CD1c-positive myeloid dendritic cell (primary cell): ENCODE measurements at regions not wholly inside any gene's neighbourhood (a gene's known extent, or its start where the extent isn't known, plus 50 kb on each side); places are given as distances from the start of the nearest gene placed in this dataset.

ENCODE experiments used
- DNase-seq: peaks from one replicate; pipeline ENCODE4 v3.0.0-alpha.2; 2016; ENCODE audit errors: extremely low spot score

DNA sequence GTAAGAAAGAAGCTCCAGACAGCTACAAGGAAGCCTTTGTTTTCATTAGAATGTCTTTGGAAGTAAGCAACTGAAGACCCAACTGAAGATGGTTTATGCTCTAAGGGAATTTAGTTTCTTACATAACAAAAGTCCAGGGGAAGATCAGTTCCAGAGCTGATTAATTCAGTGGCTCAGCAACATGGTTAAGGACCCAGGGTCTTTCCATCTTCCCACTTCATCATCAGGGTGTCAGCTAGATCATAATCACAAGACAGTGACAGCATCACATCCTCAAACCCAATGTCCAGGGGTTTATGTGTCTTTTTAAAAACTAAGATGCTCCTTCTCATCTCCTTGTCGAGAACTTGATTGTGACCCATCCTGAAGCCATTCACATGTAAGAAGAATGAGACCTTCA, 119.7 kb upstream of the PRDM1 start:
- DNase-seq, result no peak

DNA sequence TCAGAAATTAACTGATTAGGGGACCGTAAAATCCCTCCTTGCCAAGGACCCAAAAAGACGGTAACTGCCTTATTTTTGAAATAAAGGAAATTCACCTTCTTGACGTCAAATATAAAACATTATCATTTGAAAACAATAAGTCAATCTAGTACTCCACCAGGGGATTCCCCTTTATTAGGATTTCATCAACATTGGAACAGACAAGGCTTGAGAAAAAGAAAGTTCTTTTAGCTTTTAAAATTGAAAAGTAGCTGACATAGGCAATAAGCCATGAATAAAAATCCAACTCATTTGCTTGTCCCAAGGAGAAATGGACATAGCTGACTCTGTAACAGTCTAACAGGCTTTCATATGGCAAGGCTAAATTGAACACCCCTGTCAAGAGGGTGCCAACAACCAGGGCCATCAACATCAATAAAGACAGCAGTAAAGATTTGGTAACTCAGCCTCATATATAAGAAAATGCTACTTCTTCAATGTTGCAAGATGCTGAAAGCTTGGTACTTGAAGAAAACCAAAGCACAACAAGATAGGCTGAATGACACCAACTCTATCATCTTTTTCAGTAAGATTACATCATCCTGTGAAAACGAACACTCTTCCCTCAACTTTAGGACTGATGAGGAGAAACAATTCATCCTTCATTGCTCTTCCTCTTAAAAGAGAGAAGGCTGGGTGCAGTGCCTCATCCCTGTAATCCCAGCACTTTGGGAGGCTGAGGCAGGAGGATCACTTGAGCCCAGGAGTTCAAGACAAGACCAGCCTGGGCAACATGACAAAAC, 121.0 kb upstream of the PRDM1 start:
- no peak for DNase-seq

DNA sequence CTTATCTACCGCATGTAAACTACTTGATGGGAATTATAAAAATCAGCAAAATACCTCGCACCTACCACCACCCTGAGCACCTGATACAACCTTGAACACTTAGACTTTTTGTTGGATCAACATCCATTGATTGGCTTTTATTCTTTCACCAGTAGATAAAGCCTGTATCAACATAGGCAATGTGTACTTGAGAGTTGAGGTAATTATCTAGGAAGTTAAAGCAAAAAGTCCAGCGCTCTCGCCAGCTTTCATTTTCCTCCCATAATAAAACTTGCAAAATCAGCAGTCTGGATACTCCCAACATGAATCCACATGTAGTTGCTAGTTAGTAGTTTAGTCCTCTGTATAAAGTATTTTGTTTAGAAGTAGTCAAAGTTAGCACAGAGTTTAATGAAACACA, 132.0 kb upstream of the PRDM1 start:
- DNase-seq, result no peak

DNA sequence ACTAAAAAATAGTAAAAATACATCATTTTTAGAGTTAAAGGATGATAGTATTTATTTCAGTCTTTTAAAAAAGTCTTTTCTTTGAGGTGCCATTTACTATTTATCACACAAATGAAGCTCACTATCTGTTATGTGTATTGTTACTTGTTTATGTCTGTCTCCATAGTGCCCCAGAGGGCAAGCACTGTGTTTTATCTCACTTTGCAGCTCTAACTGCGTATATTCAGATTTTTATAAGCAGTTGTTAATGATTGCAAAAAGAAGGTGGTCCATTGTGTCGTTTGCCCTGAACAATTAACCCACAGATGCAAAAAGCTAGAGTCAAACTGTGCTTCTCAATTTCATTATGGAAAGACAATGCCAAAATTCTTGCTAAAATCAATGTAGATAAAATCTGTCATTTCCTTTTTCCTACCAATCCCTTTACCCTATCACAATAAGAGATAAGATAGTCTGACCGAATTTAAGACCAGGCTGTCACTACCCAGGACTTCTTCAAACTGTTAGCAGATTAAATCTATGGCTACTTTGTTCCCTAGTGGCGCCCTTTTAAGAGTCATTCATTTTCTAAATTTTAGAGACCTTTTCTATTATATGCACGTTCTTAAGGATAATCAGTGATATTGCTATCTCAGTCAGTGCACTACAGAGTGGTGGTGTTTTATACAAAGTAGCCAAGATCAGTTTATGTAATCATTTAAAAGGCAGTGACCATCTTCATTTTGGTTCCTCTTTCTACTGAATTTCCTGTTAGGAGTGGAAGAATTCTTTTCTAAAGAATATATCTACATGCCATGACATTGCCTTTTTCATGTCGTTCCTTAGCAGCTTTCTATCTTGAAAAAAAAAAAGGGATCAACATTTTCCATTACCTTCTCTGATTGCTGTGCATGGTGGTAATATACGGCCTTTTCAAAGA, 133.1 kb upstream of the PRDM1 start:
- DNase-seq, result peak; percentile 66

DNA sequence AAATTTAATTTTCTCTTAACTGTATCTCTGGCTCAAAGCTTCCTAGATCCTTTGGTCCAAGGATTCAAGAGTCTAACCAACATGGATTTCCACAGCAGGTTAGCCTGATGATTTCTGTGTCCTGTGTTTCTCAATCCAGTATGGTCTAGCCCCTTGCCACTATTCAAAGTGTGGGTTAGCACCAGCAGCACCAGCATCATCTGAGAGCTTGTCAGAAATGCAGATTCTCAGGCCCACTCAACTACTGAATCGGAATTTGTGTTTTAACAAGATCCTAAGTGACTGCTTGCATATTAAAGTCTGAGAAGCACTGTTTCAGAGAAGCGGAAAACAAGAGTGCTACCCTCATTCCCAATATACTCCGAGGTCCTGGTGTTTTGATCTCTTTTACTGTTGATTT, 133.8 kb upstream of the PRDM1 start:
- no peak for DNase-seq

DNA sequence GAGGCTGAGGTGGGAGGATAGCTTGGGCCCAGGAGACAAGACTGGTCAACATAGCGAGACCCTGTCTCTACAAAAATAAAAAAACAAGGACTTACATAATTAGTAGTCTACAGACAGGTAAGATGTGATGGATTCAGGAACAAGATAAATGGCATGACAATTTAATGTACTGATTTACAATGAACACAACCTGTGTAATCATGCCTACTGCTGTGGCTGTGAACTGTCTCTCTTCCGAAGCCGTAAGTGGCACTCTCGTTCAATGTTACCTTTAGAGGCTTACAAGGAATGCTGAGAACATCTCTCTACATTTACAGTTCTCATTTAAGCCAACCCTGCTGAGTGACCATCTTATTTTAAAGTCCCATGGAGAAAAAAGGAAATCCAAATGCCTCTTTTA, 134.8 kb upstream of the PRDM1 start:
- DNase-seq, result no peak

DNA sequence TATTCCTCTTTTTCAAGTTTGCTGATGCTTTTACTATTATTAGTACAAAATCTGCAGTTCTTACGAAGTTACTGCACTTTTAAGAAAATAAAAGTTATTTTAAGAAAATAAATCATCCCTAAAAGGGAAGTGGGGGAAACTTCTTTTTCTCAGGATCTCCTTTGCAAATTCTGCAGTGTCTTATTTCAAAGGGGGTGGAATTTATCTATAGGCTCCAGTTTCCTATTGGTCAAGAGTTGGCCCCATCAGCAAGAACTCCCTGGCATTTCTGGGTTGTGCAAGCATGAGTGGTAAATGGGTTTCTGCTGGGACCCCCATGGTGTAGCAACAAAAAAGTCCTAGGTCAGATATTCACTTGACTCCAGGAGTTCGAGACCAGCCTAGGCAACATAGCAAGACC, 136.3 kb upstream of the PRDM1 start:
- peak; percentile 71 for DNase-seq

DNA sequence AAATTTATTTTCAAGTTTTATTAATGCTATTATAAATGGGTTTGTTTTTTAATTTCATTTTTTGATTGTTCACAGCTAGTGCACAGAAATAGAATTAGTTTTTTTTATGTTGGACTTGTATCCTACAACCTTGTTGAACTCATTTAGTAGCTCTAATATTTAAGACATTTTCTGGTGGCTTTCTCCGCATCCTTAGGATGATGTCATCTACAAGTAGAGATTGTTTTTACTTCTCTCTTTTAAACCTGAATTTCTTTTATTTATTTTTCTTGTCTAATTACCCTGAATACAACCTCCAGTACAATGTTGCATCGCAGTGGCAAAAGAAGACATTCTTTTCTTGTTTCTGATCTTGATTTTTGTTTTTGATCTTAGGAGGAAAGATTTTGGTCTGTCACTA, 142.6 kb upstream of the PRDM1 start:
- DNase-seq, result no peak

DNA sequence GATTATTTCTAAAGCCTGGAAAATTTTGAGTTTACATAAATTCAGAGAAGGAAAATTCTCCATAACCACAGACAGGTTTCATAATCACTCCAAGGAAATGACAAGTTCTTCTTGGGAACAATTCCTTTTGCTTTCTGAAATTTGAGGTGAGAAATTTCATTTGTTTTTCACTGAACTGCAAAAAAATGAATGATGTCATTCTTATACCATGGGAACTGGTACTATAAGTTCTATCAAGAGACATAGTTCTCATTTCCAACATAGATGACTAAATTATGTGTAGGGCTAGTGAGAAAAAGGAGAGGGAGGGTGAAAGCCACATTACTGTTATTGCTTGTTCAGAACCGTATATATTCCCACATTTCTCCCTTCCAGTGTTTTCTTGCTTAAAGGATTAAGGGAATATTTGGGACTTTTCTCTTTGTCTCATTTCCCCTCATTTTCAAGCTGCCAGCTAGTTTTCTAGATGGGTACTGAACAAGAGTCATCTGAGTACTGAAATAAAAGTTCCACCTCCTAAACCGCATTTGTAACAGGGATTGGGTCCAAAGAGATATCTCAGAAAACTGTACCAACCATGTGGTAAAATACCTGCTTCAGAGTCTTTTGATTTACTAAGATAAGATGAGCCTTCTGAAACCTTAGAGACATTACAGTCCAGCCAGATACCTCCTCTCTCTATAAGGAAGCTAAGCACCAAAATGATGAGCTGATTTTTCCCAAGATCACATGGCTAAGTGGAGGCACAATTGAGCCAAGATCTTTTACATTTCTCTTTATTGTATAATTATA, 144.3 kb upstream of the PRDM1 start:
- DNase-seq, result peak; percentile 29

DNA sequence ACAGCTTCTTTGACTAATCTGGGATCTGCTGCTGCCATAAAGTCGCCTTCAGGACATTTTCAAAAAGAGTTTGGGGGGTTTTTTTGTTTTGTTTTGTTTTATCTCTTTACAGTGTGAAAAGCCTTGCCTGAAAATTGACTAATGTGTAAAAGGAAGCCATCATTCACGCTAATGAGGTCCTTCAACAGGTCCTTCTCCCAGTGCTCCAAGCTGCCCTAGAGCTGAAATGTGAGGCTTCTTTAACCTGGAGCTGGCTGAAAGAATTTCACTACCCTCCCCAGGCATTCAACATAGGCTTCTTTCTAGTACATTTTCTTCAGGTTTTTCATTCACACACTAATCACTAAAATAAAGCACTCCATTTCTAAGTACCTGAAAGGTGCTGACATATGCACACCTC, 145.1 kb upstream of the PRDM1 start:
- no peak for DNase-seq

DNA sequence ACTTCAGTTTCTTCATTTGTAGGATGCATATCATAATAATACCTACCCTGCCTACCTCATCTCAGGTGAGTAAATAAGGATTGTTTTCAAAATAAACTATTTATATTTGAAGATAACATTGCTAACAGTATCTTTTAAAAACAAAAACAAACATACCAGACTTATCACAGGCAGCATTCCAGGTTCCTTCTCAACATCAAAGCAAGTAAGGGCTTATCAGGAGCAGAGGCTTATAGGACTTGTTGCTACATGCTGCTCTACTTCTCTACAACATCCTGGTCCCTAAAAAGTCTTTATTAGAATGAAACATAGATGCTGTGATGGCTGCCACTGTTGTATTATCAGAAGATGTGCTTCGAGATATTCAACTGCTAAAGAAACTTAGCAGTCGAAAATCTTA, 149.2 kb upstream of the PRDM1 start:
- DNase-seq, result no peak

DNA sequence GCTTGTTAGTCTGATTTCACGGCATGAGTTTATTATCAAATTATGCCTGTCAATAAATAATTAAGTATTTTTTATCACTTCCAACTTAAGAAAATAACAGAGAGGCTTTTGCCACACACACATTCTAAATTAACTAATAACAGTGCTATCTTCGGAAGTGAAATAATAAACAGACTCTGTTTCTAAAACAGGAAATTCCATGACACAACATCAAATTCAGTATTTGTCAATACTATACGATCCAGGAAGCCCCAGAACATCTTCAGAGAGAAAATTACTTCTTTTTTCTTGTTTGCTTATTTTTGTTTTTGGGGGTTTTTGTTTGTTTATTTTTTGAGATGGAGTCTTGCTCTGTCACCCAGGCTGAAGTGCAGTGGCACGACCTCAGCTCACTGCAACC, 150.7 kb upstream of the PRDM1 start:
- peak; percentile 46 for DNase-seq

DNA sequence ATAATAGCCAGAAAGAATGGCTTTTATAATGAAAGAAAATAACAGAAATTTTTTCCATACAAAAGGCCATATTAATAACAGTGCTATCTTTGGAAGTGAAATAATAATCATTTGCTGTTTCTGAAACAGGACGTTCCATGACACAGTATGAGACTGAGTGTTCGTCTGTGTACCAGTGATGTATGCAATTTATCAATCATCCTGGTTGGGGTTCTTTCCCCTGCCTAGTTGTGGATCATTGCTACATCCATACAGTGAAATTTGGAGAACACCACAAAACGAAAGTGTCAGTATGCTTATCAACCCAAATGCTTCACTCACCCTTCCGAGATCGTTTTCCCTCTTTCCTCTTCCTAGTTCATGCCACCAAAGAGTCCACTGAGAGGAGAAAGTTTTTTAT, 151.4 kb upstream of the PRDM1 start:
- DNase-seq, result no peak

DNA sequence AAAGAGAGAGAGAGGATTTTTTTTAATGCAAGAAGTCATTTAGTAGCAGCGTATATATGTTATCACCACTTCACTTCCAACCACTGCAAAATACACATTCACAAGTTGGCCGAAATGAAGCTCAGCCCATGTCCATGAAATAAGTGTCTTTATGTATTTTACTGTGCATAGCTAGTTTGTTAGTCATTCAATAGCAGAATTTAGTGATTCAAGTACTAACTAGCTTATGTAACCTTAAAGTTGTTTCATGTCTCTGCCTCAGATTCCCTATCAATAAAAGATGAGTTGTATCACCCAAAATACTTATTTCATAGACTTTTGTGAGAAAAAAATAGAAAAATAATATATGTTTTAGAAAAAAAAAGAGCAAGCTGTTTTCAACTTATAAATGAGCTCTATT, 153.7 kb upstream of the PRDM1 start:
- DNase-seq, result no peak

DNA sequence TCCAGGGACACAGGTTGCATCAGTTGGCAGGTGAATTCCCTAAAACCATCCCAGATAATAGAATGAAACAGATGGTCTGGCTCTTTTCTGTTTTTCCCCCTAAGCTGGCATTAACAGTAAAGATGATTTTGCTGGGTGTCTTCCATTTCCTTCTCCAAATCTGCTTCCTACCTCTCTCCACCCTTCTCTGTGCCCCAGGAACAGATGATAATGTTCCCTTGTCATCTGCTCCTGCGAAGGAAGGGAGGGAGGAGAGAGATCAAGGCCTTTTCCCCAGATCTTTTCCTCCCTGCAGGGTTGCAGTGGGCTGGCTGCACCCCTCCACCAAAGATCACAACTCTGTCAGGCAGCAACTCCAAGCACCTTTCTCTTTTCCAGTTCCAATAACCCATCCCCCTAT, 156.5 kb upstream of the PRDM1 start:
- DNase-seq, result no peak

DNA sequence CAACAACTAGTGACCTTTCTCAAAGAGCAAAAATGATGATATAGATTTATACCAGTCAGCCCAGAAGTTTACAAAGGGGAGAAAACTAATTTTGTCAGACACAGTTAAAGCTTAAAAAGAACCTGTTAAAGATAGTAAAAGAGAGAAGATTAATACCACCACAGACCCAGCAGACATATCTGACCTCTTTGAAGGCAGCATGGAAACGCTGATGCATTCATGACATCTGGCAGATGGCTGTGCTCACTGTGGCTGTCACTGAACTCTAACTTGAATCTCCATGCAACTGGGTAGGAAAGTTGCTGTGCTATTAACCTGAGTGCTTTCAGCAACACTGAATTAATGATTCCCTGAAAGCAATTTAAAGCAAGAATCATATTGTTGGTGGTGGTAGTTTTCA, 159.8 kb upstream of the PRDM1 start:
- DNase-seq, result no peak

DNA sequence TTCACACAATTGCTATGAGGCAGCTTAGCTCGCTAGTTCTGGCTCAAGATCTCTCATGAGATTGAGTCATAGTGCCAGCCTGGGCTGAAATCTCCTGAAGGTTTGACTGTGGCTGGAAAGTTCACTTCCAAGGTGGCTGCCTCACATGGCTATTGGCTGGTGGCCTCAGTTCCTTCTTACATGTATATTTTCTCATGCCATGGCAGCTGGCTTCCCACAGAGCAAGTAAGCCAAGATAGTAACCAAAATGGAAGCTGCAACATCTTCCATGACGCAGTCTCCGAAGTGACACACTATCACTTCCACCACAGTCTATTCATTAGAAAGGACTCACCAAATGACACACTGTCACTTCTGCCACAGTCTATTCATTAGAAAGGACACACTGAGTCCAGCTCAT, 160.4 kb upstream of the PRDM1 start:
- DNase-seq, result peak; percentile 66

DNA sequence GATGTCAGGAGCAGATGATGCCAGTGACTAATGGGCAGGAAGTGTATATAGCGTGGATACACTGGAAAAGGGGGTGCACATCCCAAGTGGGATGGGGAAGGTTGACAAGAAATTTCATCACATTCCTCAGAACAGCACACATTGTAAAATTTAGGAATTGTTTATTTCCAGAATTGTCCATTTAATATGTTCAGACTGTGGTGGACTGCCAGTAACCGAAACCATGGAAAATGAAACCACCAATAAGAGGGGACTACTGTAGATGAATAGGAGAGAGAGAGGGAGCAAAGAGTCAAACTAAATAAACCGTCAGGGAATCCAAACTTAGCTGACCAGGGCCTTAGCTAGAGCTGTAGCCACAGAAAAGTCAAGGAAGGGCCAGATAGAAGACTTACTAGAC, 164.4 kb upstream of the PRDM1 start:
- no peak for DNase-seq

DNA sequence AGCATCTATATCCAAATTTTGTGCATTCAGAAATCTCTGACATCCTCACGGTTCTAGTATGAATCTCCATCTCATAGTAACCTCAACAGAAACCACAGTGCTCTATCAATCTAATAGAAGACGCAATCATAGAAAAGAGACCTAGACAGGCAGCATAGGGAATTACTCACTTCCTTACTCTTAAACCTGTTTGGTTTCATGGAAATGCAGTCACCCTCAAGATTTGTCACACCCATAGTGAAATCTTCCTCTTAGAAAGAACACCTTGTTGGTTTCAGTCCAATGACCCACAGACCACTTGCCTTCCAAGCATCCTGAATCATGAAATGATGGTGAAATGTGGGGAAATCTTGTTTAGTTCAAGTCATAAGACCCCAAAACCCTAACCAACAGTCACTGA, 166.1 kb upstream of the PRDM1 start:
- no peak for DNase-seq

DNA sequence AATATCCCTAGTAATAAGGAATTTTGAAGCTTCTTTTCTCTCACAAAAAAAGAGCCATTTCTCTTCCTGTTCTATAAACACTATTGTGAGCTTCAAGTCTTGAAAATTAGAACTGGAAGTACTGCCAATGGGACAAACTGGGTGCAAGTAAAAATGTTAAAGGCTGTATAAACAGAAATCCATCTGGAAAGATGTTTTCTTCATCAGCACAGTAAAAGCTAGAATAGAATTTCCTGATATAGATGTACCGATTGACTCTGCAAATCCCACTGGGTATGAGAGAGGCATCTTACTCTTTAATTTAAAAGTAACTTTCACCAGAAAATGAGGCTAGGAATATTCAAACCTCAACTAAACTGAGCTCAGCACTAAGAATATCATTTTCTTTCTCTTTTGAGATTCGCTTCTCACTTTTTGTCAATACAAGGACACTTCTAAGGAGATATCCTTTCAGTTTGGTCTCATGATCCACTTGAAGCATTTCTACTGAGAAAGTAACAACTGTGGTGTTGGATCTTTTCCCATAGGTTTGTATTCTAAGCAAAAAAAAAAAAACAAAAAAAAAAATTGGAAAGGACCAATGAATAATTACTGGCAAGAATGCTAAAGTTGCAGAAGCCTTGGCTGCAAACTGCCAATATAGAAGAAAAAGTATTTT, 169.0 kb upstream of the PRDM1 start:
- no peak for DNase-seq

DNA sequence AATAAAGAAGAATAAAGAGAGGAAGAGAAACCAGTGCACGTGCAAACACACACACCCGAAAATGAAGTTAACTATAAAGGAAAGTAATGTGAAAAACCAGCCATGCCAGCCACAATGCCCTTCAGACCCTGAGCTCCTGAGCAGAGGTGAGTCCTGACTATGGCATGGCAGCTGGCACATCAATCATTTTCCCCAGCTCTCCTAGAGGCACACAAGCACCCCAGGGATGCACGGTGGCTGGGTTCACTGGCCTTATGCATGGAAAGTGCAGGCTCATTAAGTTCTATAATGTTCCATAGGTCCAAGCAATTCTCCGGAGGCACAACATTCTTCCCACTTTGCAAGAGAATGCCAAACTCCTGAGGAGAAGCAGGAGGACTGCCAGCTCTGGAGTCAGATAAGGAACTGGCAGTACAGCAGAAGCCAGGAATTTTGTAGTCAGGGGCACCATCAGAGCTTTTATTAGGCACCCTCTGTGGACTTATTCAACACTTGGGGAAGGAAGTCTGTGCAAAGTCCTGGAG, 175.0 kb upstream of the PRDM1 start:
- no peak for DNase-seq

DNA sequence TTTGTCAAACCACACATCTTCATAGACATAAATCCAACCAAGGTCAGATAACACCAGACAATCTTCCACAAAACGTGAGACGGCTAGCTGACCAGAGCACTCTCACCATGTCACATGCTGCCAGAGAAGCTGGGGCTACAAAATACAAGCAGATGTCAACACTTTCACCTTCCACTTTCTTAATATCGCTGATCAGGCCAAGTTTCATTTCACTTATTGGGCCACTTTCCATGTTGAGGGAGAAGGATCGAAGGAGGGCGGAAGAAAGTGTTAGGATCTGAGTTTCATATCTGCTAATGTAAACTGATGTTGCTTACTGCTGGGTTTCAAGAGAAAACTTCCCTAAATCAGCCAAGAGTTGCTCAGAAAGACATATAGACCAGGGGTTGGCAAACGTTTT, 177.0 kb upstream of the PRDM1 start:
- peak; percentile 88 for DNase-seq
